Gastroesophageal sphincter (tissue), 3 donors: ENCODE measurements at regions not wholly inside any gene's neighbourhood (a gene's known extent, or its start where the extent isn't known, plus 50 kb on each side); places are given as distances from the start of the nearest gene placed in this dataset.

Experiments
- CTCF ChIP-seq, 4 experiments: fragments of 200-600 bp in 2 of 4; fragments of 450-650 bp in 2 of 4; sonication (generic) in 1 of 4; IDR thresholded peaks; one replicate each; pipeline ENCODE4 v1.5.1; 2017 to 2019; ENCODE audit warnings: antibody characterized with exemption in 4 of 4, mild to moderate bottlenecking in 2 of 4, moderate library complexity in 2 of 4
- EP300 ChIP-seq: sonication (generic); formaldehyde crosslinking; IDR thresholded peaks from one replicate; pipeline ENCODE4 v1.6.1; 2017; ENCODE audit warnings: antibody characterized with exemption, mild to moderate bottlenecking
- POLR2A ChIP-seq, 2 donors: fragments of 450-650 bp; IDR thresholded peaks; one replicate each; pipeline ENCODE4 v1.6.1; 2017; ENCODE audit warnings: antibody characterized with exemption in 2 of 2, mild to moderate bottlenecking in 2 of 2, moderate library complexity in 1 of 2

DNA sequence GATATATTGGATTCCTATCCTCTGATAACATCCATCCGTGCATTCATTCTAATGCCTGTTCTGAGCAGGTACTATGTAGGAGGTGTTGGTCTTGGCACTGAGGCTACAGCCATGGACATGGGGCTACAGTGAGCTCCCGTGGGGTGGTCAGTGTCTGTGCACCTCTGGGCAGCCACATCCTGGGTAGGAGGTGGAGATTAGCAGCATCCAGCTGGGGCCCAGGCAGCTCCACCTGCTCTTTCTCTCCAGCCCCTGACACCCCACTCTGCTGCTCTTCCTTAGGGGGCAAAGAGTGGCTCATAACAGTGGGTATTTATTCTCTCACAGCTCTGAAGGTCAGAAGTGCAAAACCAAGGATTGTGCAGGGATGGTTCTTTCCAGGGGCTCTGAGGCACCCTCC is 292.0 kb upstream of the SFSWAP start:
- TF ChIP-seq CTCF (IDR thresholded peaks at IDR 0.05): no peak
- TF ChIP-seq POLR2A (IDR thresholded peaks at IDR 0.05): no peak
- TF ChIP-seq EP300: no peak
